Stimulated activated CD4-positive, alpha-beta T cell treated with anti-CD3 and anti-CD28 coated beads, Interleukin-4, amount 100 ng/mL, for 48 hours (primary cell): ENCODE measurements at regions not wholly inside any gene's neighbourhood (a gene's known extent, or its start where the extent isn't known, plus 50 kb on each side); places are given as distances from the start of the nearest gene placed in this dataset.
"Not testable (repeated sequence)": the region's sequence is repeated elsewhere in the genome, so short reads cannot be mapped to it uniquely, and the experiment has no call there.

ENCODE experiments used
- DNase-seq, 2 donors: peaks; one replicate each; pipeline ENCODE4 v3.0.0-alpha.2; 2020; ENCODE audit warnings: low read depth in 2 of 2

DNA sequence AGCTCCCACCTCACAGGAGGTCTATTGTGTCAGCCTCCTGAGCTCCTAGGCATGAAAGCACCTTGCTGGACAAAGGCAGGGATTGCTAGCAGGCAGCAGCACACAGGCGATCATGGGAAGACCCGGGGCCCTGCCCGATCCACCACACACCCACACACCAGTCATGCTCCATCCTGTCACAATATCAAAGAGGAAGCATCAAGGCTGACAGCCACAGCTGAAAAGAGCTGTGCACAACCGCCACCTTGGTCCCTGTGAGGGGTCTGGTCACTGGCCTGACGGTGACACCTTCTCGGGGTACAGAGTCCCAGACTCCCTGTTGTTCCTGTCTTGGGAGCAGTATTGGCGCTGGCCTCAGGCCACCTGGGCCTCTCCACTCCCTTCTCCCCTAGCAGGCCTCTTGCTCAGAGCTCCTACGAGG lies 89.7 kb upstream of the RET start:
- DNase-seq: no peak

- no peak for DNase-seq
These were observed 89.3 kb upstream of the RET start for GRCh38 chr10:42987575-42987974.

GRCh38 chr10:42988069-42988468 lies 88.8 kb upstream of the RET start:
- DNase-seq: no peak

DNA sequence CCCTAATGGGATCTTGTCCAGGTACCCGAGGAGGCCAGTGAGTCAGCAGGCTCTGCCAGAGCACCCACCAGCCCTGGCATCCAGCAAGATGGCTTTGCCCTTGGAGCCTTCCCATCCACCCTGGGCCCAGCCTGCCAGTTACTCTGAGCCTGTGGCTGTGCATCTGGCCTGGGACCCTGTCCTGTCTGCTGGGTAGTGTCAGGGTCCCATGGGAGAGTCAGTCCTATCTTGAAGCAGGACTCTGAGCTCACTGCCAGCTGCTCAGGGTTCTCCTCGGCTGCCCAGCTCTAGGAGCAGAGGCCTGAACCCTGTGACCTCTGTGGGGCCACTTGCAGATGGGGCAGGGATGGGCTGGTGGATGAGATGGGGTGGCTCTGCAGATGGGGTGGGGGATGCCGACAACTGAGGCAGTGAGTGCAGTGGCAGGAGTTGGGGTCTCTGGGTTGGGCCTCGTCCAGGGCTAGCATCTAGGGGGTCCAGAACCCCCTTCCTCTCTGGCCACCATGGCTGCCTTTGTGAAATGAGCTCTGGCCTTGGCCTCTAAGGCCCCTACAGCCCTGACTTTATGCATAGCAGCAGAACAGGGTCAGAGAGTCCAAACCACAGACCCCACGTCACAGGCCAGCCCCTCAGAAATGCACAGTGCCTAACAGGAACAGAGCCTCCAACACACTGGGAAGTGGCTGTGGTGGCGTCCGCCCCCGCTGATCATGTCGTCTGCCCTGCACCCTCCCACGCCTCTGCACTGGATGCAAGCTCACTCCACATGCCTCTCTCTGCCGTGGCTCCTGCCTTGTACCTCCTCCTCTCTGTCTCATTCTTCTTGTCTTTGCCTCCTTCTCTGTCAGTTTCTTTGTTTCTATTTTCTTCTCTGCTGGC lies 88.1 kb upstream of the RET start:
- no peak for DNase-seq

DNA sequence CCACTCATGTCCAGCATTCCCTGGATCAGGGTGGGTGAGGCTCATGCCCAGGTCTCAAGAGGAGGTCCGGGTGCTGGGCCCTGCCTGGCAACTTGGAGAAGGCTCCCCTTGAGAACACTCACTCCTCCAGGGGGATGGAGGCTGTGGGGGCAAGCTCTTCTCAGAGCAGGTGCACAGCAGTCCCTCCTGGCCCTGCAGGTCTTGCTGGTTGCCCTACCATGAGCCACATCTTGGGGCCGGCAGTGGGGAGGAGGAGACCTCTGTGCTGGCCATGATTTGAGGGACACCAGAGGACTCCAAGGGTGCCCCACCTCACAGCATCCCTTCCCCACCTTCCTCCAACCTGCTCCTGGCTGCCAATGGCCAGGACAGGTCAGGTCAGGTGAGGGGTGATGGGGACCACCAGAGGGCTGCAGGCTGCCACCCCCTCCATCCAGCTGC lies 87.4 kb upstream of the RET start:
- DNase-seq: no peak

DNA sequence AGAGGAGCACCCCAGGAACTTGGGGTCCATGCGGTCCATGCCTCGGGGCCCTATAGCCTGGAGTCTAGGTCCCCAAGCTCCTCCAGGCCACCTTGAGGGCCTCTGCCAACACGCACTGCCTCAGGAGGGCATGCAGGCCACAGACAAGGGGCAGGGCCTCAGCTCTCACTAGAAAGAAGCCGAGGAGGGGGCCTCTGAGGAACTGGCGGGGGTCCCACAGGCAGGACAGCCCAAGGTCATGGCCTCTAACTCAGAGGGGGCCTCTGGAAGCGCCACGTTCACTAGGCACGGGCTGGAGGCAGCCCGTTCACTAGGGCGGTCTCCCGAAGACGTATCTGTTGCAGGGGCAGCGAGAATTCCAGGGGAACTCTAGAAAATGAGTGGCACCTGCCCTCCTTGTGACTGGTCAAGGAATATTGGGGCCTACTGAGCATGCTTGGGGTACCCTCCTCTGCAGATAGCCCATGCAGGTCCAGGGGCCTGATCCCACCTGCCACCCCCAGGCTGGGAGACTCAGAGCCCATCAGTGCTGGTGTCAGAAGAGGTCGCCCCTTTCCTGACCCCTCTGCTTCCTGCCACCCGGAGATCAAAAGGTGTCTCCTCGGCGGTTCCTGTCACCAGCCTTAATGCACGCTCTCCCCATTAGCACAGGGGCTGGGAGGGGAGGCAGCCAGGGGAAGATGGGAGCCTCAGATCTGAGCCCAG lies 86.7 kb upstream of the RET start:
- no peak for DNase-seq

- no peak for DNase-seq
These were observed 86.0 kb upstream of the RET start for GRCh38 chr10:42990721-42991441.

GRCh38 chr10:42991442-42992098 lies 85.3 kb upstream of the RET start:
- DNase-seq: no peak

- no peak for DNase-seq
These were observed 84.5 kb upstream of the RET start for GRCh38 chr10:42992156-42992956.

DNA sequence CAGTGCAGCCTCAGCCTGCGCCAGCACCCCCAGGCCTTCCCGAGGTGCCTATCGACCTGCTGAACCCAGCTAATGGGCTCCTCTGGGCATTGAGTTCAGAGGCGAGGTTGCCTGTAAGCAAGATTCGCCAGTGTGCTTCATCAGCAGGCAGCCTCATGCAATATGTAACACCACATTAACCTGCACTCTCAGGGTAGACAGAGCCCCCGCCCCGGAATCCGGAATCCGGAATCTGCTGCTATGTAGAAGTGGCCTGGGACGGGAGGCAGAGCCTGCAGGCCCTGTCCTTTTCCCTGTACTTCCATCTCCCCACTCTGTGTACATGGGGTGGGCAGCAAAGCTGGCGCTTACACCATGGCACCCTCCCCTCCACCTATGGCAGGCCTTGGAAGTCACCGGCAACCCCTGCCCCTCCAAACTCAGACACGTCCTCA lies 83.9 kb upstream of the RET start:
- no peak for DNase-seq

DNA sequence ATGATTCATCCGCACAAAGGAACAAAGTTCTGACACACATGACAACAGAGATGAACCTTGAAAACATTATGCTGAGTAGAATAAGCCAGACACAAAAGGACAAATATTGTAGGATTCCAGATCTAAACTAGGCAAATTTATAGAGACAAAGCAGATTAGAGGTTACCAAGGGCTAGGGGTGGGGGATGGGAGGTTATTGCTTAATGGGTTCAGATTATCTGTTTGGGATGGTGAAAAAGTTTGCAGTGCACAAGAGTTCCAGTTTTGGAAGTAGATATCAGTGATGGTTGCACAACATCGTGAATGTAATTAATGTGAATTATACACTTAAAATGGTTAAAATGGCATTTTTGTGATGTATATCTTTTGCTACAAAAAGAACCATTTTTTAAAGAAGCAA lies 82.0 kb upstream of the RET start:
- DNase-seq: not testable (repeated sequence)

- no peak for DNase-seq
These were observed 81.3 kb upstream of the RET start for GRCh38 chr10:42995537-42995936.

DNA sequence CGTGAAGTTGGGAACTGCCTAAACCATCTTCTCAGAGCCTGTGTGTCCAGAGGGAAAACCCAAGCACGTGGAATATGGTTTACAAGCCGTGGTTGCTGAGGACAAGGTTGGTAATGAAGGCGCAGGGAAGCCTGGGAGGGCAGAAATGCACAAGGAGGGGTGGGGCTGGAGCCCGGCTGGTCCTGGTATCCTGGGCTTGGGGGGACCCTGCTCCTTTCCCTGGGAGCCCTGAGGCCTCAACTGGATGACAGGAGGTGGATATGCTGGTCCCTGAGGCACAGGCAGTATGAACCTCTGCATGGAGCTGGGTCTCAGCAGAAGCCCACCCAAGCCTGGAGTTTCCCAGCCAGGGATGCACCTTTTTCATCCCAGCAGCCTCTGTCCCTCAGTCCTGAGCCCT lies 80.3 kb upstream of the RET start:
- no peak for DNase-seq

- DNase-seq: no peak
These were observed 79.6 kb upstream of the RET start for GRCh38 chr10:42997151-42997848.

- no peak for DNase-seq
These were observed 79.1 kb upstream of the RET start for GRCh38 chr10:42997849-42998165.

- no peak for DNase-seq
These were observed 78.1 kb upstream of the RET start for GRCh38 chr10:42998481-42999384.

DNA sequence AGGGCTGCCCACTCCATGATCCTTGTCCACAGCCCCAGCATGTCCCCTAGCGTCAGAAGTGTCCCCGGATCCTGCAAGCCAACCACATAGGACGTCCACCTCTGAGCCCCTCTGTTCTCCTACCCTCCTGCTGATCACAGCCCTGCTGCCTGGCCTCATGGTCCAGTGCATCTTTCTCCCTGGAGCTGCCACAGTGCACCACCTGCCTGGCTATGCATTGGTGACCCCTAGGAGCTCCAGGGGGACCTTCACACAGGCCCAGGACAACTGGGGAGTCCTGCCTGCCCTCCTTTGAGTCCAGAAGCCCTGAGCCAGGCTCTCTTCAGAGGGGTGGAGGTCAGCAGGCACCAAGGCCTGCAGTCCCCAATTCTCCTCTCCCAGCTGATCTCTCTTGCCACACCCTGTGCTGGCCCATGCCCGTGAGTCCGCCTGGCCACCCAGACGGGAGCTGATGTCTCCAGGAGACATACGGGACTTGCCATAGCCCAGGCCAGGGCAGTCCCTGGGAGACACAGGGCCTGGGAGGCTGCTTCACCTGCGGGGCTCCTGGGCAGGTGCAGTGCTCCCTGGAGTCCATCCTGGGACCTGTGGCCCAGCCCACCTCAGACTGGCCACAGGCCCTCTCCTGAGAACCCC lies 77.4 kb upstream of the RET start:
- no peak for DNase-seq

- DNase-seq: no peak
These were observed 76.9 kb upstream of the RET start for GRCh38 chr10:43000021-43000411.
